Type B pancreatic cell (in vitro differentiated cells): ENCODE measurements at regions not wholly inside any gene's neighbourhood (a gene's known extent, or its start where the extent isn't known, plus 50 kb on each side); places are given as distances from the start of the nearest gene placed in this dataset.

Experiments used
- DNase-seq: peaks from one replicate; pipeline ENCODE4 v3.0.0; 2021; ENCODE audit warnings: mixed read lengths; ENCODE audit not compliant: unreplicated experiment; ENCODE audit errors: extremely low spot score
- H3K27ac Mint-ChIP-seq: 2 replicates; pipeline ENCODE4 v1.8.0; 2021; ENCODE audit warnings: mild to moderate bottlenecking, mixed read lengths
- H3K27me3 Mint-ChIP-seq: 2 replicates; pipeline ENCODE4 v1.8.0; 2021; ENCODE audit warnings: mixed read lengths
- H3K36me3 Mint-ChIP-seq: 2 replicates; pipeline ENCODE4 v1.8.0; 2021; ENCODE audit warnings: mixed read lengths
- H3K4me1 Mint-ChIP-seq: one replicate; pipeline ENCODE4 v1.8.0; 2021; ENCODE audit warnings: mixed read lengths; ENCODE audit not compliant: unreplicated experiment
- H3K4me3 Mint-ChIP-seq: 2 replicates; pipeline ENCODE4 v1.8.0; 2021; ENCODE audit warnings: mild to moderate bottlenecking, mixed read lengths
- H3K9me3 Mint-ChIP-seq: 2 replicates; pipeline ENCODE4 v1.8.0; 2021; ENCODE audit warnings: mixed read lengths
- TF ChIP-seq, protein P1 (sequence below): fragments of 200-600 bp; sonication (generic); conservative IDR thresholded peaks from 2 replicates; pipeline ENCODE4 v1.5.0; 2021; ENCODE audit warnings: antibody characterized with exemption, mild to moderate bottlenecking

- Mint-ChIP-seq H3K4me1 (no peaks in the 10 kb centered on the region), H3K9me3 (no peaks in the 10 kb centered on the region), H3K4me3 (no peak overlapping the region), H3K27ac (no peak overlapping the region), H3K27me3 (no peaks in the 10 kb centered on the region), H3K36me3 (no peaks in the 10 kb centered on the region)
- TF ChIP-seq, protein P1, sequence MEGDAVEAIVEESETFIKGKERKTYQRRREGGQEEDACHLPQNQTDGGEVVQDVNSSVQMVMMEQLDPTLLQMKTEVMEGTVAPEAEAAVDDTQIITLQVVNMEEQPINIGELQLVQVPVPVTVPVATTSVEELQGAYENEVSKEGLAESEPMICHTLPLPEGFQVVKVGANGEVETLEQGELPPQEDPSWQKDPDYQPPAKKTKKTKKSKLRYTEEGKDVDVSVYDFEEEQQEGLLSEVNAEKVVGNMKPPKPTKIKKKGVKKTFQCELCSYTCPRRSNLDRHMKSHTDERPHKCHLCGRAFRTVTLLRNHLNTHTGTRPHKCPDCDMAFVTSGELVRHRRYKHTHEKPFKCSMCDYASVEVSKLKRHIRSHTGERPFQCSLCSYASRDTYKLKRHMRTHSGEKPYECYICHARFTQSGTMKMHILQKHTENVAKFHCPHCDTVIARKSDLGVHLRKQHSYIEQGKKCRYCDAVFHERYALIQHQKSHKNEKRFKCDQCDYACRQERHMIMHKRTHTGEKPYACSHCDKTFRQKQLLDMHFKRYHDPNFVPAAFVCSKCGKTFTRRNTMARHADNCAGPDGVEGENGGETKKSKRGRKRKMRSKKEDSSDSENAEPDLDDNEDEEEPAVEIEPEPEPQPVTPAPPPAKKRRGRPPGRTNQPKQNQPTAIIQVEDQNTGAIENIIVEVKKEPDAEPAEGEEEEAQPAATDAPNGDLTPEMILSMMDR = no peak
- no peak for DNase-seq
These were observed 503.3 kb upstream of the PTCHD4 start for GRCh38 chr6:48614326-48614725.

DNA sequence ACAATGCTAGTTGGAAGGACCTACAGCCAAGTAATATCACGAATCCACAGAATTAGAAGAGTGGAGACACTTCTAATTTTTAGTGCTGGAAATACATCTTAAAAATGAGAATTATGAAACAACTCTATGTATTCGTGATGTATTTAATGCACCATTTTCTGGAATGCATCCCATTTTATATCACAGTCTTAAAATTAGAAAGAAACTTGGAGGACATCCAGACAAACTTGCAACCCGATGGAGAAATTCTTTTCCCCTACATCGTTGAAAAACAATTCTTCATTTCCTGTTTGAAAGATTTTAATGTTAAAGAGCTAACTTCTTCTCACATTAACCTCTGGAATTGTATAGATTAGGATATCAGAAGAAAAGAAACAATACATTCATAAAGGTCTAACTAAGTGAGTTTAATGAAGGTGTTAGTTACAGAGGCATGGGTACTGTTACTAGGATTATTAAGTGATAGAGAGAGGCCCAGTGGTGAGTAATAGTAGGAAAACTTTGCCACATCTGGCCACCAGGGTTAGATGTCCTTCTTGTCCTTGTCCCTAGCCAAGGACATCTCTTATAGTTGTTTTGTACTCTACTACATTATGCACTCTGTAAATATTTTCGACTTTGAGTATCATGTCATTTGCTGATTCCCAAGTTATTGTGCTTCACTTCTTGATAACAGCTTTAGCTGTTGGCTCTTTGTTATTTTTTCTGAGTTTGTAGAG lies 502.4 kb upstream of the PTCHD4 start:
- no peaks in the 10 kb centered on the region for H3K36me3 Mint-ChIP-seq
- no peaks in the 10 kb centered on the region for H3K27me3 Mint-ChIP-seq
- no peaks in the 10 kb centered on the region for H3K4me1 Mint-ChIP-seq
- no peaks in the 10 kb centered on the region for H3K9me3 Mint-ChIP-seq
- no peak overlapping the region for H3K27ac Mint-ChIP-seq
- TF ChIP-seq, protein P1 = no peak
- DNase-seq = no peak
- no peak overlapping the region for H3K4me3 Mint-ChIP-seq

DNA sequence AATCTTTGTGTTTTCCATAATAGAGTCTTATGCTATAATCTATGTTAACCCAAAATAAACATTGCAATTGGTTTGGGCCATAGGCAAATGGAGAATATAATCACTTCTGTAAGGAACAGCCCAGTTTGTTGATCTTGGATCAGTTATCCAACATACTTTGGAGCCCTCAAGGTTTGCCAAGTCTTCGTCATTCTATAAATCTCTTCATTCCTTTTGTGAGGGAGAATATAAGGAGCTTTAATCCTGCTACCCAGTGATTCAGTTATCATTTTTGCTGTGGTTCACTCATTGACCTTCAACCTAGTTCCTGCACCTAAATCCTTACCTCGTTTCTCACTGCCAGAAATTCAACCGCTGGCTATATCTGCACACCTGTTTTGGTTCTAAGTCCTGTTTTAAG lies 500.3 kb upstream of the PTCHD4 start:
- DNase-seq = no peak
- Mint-ChIP-seq H3K9me3 (no peaks in the 10 kb centered on the region), H3K36me3 (no peaks in the 10 kb centered on the region), H3K4me3 (no peak overlapping the region), H3K4me1 (no peaks in the 10 kb centered on the region), H3K27me3 (no peaks in the 10 kb centered on the region), H3K27ac (no peak overlapping the region)
- TF ChIP-seq, protein P1 = no peak

- Mint-ChIP-seq H3K4me3 (no peak overlapping the region), H3K36me3 (no peaks in the 10 kb centered on the region), H3K9me3 (no peaks in the 10 kb centered on the region), H3K27me3 (no peaks in the 10 kb centered on the region), H3K27ac (no peak overlapping the region), H3K4me1 (no peaks in the 10 kb centered on the region)
- no peak for DNase-seq
- TF ChIP-seq, protein P1 = no peak
These were observed 499.8 kb upstream of the PTCHD4 start for GRCh38 chr6:48610846-48611245.

DNA sequence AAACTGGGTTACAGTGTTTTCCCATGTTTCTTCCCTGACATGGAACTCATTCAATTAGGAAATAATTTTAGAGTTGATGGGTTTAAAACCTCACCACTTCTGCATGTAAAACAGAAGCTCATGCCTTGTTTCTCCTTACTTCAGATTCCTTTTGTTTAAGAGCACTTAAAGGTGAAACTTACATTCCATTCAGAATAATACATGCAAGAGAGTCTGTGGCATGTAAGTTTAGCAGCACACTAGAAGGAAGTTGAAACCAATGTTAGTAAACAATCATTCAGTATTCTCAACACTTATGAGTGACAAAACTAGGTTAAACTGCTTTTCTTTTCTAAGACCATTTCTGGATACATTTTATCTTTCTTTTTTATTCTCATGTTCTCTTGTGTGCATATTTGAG lies 495.6 kb upstream of the PTCHD4 start:
- no peaks in the 10 kb centered on the region for H3K27me3 Mint-ChIP-seq

More for the DNA sequence above, 495.6 kb upstream of the PTCHD4 start:
- DNase-seq = no peak
- H3K9me3 Mint-ChIP-seq = no peaks in the 10 kb centered on the region
- H3K27ac Mint-ChIP-seq = no peak overlapping the region
- H3K4me1 Mint-ChIP-seq = no peaks in the 10 kb centered on the region
- no peaks in the 10 kb centered on the region for H3K36me3 Mint-ChIP-seq
- TF ChIP-seq, protein P1 = no peak
- no peak overlapping the region for H3K4me3 Mint-ChIP-seq
